Left cardiac atrium (tissue), 4 donors: ENCODE measurements at regions not wholly inside any gene's neighbourhood (a gene's known extent, or its start where the extent isn't known, plus 50 kb on each side); places are given as distances from the start of the nearest gene placed in this dataset.
A peak's percentile ranks its signal among the peaks of the same experiment; 100 is the strongest.

Experiments used
- ATAC-seq, 2 donors: fragments of 200-7000 bp; cut with Tn5 transposase; one replicate each; pipeline ENCODE4 v1.9.1; 2020; ENCODE audit warnings: mild to moderate bottlenecking in 2 of 2, moderate library complexity in 2 of 2
- DNase-seq: peaks from one replicate; pipeline ENCODE4 v3.0.0-alpha.2; 2020
- intact Hi-C, 2 donors: fragments of 100-400 bp; cut with DNase I; formaldehyde crosslinking; loops; one replicate each; pipeline versions ENCODE4 v1.14.1 to v1.15.1; 2022 to 2023
- donor health status: DM: no; HTN: yes; CAD: no.
- donor health status: DM: no; HTN: yes; CAD: no; lungs with severe emphysema.
- donor health status: DM: yes; HTN: yes; CAD: no.
- donor health status: Dilated cardiomyopathy.

DNA sequence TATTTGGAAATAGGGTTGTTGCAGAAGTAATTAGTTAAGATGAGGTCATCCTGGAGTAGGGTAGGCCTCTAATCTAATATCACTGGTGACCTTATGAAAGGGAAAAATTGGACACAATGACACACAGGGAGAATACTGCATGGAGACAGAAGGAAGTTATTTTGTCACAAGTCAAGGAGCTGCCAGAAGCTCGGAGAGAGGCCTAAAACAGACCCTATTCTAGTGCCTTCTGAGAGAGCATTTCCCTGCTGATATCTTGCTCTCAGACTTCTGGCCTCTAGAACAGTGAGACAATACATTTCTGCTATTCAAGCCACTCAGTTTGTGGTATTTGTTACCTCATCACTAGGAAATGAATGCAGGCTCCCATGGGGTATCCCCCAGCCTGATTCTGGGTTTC is 332.9 kb downstream of the CSNK1G3 start:
- intact Hi-C loops: no loop called here
- ATAC-seq (peak; percentile 30 to 69), DNase-seq (no peak)

DNA sequence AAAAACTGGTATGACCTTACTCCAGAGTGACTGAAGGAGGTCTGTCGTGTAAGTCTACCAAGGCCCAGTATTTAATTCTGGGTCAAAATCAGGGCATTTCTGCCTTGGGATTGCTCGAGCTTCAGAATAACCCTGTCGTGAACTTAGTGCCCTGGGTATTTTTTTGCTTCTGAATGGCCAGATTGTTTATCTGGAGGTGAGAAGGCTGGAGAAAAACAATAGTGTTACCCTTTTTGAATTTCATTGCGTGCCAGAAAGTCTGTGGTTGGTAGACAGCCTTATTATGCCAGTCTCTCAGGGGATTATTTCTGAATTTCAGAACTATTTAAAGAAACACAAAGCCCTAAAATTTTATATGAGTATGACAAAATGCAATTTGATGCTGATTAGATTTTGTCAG is 323.4 kb downstream of the CSNK1G3 start:
- DNase-seq (no peak), ATAC-seq (no peak)
- intact Hi-C loops: no loop called here

DNA sequence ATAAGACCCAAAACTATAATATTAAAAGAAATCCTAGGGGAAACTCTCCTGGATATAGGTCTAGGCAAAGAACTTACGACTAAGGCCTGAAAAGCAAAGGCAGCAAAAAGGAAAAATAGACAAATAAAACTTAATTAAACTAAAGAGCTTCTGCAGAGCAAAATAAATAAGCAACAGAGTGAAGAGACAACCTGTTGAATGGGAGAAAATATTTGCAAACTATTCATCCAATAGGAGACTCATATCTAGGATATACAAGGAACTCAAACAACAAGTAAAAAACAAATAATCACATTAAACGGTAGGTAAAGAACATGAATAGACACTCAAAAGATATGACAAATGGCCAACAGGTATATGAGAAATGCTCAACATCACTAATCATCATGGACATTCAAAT is 318.6 kb downstream of the CSNK1G3 start:
- intact Hi-C loops: no loop called here
- ATAC-seq: no peak
- DNase-seq: no peak

DNA sequence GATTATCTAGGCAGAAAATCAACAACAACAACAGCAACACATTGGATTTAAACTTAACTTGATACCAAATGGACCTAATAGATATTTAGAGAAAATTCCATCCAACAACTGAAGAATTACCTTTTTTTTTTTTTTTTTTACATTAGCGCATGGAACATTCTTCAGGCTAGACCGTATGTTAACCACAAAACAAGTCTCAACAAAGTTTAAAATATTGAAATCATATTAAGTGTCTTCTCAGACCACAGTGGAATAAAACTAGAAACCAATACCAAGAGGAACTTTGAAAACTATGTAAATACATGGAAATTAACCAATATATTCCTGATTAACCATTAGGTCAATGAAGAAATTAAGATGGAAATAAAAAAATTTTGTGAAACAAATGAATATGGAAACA is 315.8 kb downstream of the CSNK1G3 start:
- intact Hi-C loops: no loop called here
- ATAC-seq (no peak), DNase-seq (no peak)

DNA sequence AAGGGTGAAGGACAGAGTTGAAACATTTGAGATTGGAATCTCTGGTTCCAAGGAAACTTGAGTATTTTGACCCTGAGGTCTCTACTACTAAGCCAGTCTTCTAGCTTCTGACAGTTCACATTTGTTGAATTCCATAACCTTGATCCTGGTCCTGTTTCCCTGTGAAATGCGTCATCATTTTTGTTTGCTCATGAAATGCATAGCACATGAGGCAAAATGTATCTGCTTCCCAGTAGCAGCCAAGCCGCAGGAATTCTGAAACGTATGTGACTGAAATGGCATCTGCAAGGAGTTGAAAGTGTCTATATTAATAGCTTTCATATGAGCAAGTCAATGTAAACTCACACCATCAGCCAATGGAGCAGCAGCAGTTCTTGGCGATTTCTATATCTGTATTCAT is 307.9 kb downstream of the CSNK1G3 start:
- no peak for ATAC-seq
- no peak for DNase-seq
- intact Hi-C loops: no loop called here

DNA sequence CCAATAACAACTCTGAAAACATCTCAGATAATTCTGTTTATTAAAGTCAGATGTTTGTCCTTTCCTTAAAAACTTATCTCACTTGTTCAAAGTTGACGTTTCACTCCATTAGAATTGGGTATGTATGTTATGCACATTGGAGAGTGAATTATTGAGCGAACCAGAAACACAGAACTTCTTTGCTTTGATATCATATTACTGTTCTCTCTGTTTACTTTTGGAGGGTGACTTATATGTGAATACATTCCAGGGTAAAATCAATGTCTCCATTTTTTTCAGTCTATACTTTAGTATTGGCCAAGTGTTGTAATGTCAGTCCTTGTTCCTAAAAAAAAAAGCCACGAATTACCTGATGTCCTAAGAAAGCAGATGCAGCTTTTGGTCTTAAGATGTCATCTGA is 307.4 kb downstream of the CSNK1G3 start:
- DNase-seq: no peak

DNA sequence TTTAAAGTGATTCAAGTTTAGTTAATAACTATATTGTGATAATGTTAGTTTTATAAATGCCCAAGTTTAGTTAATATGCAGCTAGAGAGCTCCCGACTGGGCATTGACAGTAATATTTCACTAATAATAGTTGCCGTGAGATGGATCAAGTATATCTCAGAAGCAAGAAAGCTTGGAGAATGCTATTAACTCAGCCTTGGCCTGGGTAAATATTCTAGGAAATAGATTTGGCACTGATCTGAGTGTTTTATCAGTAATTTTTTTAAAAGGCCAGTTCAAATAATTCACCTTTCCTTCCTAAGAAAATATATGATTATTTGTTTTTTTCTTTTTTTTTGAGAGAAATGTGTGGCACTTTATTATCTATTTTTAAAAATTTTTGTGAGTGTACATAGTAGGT is 305.3 kb downstream of the CSNK1G3 start:
- ATAC-seq (no peak), DNase-seq (no peak)
- intact Hi-C loops: no loop called here

More for the DNA sequence above, 307.4 kb downstream of the CSNK1G3 start:
- intact Hi-C loops: no loop called here
- no peak for ATAC-seq

DNA sequence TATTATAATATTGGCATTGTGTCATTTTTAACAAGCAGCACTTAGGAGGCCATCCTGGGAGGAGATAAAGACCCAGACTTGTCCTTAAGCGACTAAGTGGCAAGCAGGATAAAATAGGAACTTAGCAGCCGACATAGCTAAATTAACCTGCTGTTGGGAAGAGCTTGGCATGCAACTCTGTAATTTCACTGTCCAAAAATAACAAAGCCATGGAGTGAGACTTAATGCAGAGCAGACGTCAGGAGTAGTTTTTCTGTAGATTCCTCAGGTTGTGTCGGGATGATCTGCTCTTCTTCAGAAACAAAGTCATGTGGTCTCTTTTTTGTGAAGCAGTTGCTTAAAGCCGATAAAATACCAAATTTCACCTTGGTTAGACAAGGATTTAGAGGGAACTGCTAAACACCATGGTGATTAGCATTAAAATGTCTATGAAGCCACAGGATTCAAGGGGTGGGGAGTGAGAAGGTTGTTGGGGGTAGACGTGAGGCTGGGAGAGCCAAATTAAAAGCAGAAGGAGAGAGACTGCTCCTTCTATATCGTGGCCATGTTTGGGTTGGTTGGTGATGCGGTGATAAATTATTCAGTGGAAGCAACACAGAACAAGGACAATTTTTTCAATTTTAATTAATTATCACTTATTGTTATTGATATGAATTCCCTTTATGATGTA is 303.0 kb downstream of the CSNK1G3 start:
- intact Hi-C loops: loop anchor here in 1 of 2 donors (5.0 kb wide), 1 partner anchor 113 kb away; no protein-coding TSS in a partner anchor
- no peak for DNase-seq
- peak; percentile 69 to 74 for ATAC-seq

DNA sequence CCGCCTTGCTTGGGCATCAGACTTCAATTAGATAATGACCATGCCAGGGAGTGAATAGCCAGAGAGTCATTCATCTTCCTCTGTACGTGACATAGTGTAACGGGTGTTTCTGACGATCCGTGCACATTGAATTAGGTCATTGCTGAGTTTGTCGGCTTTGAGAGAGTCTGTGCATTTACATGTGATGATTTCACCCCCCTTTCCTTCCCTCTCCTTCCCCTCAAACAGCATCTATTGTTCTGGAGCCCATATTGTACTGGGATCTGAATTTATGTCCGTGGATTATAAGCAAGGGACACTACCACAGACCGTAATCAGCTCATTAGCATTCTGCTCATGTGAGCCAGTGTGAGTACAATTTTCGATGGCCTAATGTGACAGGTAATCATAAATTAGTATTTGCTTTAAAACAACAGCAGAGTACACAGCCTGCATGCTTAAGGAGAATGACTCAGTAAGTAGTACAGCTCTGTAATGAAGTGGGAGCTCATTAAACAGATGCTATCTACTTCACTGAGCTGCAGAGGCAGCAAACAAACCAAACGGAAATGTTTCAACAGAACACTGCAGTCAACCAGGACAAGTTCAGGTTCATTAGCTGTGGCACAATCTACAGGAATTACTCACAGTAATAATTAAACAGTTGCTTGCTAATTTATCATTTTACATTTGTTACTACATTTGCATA is 302.1 kb downstream of the CSNK1G3 start:
- intact Hi-C loops: loop anchor here in 1 of 2 donors (5.0 kb wide), 1 partner anchor 112 kb away; no protein-coding TSS in a partner anchor
- ATAC-seq (peak; percentile 53 to 85), DNase-seq (no peak)

DNA sequence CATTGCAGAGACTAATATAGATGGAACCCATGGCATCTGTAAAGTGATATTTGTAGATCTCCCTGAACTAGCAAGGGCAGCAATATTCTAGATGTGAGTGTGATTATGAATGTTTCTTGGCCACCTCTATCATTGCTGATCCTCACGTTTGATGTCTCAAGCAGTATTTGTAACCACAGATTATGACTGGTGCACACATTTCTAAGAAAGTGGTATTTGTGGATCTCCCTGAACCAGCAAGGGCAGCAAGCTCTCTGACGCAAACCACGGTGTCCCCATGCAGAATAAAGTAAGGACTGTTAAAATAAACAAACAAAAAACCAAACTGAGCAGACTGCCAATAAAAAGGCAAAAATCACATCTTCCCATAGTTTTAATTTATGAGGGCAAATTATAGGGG is 301.3 kb downstream of the CSNK1G3 start:
- intact Hi-C loops: loop anchor here in 1 of 2 donors (5.0 kb wide), 1 partner anchor 111 kb away; no protein-coding TSS in a partner anchor
- DNase-seq: no peak
- no peak for ATAC-seq

DNA sequence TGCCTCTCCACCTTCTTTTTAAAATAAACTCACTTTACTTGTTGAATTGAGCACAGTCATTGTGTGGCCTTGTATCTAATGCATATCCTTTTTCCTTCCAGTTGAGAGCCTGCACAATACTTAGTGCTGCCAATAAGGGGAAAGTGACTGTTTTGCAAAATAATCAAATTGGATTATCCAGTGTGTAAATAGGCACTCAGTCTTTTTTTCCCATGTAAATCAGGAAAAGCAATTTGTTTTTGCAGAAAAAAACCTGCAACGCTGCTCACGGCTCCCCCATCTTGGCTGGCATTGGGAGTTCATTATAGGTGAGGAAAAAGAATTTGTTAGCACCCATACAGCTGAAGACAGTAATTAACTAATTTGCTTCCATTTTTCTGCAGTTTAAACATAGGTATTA is 299.9 kb downstream of the CSNK1G3 start:
- ATAC-seq (no peak), DNase-seq (no peak)
- intact Hi-C loops: loop anchor here in 1 of 2 donors (5.0 kb wide), 1 partner anchor 110 kb away; no protein-coding TSS in a partner anchor

DNA sequence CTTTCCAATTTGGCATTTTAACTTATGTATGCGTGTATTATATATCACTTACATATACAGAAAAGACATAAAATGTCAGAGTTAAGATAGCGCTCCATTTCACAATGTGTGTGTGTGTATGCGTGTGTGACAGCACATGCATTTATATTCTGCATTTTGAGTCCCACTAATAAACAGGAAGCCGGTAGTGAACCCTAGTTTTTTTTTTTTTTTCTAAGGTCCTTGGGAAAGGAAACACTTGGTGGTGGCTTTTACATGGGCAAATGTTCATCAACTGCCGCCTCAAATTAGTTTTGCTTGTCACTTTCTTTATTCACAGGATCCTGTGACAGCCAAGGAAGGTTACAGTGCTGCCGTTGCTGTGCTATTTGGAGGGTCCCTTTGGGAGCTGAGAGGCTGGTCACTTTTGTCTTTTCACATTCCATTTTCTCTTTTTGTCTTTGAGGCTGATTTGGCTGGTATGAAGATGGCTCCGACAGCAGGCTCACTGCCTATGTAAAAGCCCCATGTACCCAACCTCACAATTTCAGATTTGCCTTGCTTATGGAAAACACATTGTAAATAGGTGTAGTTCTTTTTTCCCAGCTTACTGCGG is 298.9 kb downstream of the CSNK1G3 start:
- ATAC-seq (no peak), DNase-seq (no peak)
- intact Hi-C loops: loop anchor here in 1 of 2 donors (5.0 kb wide), 1 partner anchor 109 kb away; no protein-coding TSS in a partner anchor

DNA sequence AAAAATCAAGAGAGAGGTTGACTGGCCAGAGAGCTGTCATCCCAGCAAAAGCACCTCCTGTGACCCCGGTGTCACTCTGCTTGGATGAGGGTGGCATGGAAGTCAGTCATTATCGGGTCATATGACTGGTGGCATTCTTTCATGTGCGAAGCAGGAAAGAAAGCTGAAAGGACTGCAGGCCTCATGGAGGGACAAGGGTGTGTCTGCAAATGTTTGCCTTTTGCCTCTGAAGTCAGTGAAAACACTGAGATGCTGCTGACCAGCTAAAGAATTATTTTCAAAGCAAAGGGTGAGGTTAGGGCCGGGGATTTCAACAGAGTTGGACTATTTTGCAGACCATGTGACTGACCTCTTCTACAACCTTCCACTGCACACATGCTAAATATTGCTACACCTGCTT is 298.3 kb downstream of the CSNK1G3 start:
- peak; percentile 58 to 63 for ATAC-seq
- peak; percentile 29 for DNase-seq
- intact Hi-C loops: loop anchor here in 1 of 2 donors (5.0 kb wide), 1 partner anchor 108 kb away; no protein-coding TSS in a partner anchor

DNA sequence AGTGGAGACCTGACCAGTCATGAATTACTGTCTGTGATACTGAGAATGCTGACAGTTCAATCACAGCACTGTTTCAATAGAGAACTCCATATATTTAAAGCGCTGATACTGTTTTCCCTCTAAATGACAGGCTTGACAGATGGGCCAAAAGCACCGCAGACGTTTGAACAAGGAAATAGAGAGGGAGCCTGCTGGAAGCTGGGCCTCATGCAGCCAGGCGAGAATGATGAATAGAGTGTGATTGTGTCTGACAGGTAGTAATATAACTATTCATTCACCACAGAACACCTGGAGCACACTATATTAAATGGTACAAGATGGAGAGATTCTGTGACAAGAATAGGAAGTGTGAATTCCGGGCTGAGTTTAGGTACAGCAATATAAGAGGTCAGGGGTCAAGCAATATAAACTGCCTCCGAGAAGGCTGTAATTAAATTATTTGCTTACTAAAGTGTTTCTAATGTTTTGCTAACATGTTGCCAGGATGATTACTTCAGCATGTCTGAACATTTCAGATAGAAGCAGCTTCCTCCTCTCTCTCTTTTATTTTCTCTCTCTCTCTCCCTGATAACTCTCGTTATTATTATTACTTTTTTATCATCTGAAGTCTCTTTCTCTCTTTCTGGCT is 297.7 kb downstream of the CSNK1G3 start:
- intact Hi-C loops: loop anchor here in 1 of 2 donors (5.0 kb wide), 1 partner anchor 107 kb away; no protein-coding TSS in a partner anchor
- DNase-seq: no peak
- no peak for ATAC-seq

DNA sequence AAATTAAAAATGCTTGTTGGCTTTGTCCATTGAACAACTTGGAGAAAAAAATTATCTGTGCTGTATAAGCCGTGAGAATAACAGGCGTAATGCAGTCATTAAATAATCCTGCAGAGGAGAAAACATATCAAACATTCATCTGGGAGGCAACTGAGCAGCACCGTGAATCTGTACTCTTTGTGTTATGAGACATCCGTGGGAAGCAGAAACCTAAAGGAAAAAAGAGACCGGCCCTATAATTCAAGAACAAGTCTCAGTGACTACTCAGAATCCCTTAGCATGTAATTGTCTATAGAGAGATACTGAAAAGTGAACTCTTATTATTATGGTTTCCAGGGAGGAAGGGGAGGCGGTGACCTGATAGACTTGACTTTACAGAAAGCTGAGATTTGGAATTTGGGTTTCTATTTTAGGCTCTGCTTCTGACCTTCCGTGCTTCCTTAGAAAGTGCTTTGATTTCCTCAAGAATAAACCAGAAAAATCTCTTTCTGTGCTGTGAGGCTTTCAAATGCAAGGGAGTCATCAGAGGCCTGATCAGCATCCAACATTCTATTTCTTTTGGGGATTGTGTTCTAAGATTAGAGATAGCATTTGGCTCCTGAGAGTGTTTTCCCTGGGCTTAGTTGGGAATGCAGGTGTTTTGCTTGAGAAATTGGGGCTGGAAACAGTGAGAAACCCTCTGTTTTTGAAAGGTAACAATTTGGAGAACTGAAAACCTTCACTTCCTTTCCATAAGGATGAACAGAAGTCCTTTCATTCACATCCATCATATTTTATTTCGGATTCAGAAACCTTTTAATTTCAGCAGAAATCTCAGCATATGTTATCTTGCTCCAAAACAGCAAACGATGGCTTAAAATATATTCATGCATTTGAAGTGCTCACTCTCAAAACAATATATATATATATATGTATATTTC is 296.7 kb downstream of the CSNK1G3 start:
- intact Hi-C loops: no loop called here
- ATAC-seq (no peak), DNase-seq (no peak)

DNA sequence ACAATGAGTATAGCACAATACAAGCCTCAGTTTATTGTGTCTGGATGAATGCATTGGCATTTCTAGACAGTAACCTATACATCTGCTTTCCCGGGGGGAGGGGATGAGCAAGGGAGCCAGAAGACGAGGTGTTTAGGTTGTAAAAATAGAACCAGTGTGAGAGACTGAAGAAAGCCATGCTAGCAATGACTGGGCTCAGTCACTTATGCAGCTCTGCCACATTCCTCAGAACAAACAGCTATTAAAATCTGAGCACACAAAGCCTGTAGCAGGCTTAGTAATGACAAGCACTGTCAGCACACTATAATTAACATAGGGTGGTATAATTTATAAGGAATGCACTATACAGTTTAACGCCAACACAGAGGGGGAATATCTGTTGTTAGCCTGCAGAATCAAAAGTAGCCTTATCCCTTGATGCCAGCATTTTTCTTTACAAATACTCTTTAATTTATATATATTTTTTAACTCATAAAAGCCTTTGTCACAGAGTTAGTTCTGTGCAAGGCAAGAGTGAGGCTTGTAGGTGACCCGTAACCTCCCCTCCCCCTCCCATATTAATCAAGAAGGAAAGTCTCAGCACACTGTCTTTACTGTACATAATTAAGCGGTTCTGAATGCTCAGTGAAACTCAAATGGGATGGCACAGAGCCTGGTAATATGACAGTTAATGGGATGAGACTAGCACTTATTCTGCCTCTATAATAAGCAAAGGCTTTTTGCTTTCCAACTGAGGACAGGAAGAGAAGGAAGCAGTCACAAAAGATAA is 295.4 kb downstream of the CSNK1G3 start:
- ATAC-seq (peak; percentile 75 to 77), DNase-seq (no peak)
- intact Hi-C loops: no loop called here

DNA sequence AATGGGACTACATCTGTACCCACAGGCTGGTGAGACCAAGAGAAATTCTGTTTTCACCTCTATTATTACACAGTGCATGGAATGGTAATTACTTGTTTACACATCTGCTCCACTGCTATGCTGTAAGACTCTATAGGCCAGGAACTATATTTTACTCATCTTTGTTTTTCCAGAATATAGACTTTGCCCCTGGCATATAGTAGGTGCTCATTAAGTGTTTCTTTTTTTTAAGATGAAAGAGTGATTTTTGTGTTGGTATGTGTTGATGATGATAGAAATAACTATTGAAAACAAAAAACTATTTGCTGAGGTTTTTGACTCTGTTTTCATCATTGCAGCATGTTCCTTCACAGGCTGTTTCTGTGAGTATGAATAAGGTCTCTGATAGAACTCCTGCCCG is 294.7 kb downstream of the CSNK1G3 start:
- intact Hi-C loops: no loop called here
- no peak for ATAC-seq

DNA sequence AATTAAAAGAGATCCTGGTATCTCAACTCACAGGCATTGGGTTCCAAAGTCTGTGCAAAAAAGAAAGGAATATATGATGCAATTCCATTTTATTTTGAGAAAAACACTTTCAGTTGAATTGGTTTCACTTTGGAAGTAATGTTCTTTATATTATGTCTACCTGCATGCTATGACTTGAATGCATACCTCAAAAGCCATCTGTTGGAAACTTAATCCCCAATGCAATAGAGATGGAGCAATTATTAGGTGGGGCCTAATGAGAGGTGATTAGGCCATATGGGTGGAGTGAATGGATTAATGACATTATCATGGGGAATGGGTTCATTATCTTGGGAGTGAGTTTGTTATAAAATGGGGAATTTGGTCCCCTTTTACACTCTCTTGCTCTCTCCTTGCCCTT is 293.3 kb downstream of the CSNK1G3 start:
- intact Hi-C loops: no loop called here
- no peak for DNase-seq
- no peak for ATAC-seq

More for the DNA sequence above, 294.7 kb downstream of the CSNK1G3 start:
- DNase-seq: no peak
